ENCODE measurements at regions not wholly inside any gene's neighbourhood (a gene's known extent, or its start where the extent isn't known, plus 50 kb on each side); places are given as distances from the start of the nearest gene placed in this dataset.

GRCh38 chr11:112513417-112513816, 252.8 kb upstream of the PLET1 start:
- H3K36me3 ChIP-seq (ENCODE audit: control insufficient read depth in 1 of 2, insufficient read depth in 2 of 2, low read length in 2 of 2) = no peaks in the 10 kb centered on the region
- no TSS peak for BruUV-seq (replicated peaks)

More at GRCh38 chr11:112513417-112513816, 252.8 kb upstream of the PLET1 start:
- H3K4me3 ChIP-seq (replicated peaks in 1 of 2; ENCODE audit: low read depth in 1 of 2, low read length in 2 of 2) = no peak overlapping the region
- no peaks in the 10 kb centered on the region for H3K79me2 ChIP-seq (ENCODE audit: insufficient read depth, low read length)
- H3K9ac ChIP-seq (ENCODE audit: low read length) = no peak overlapping the region
- H3K9me3 ChIP-seq (ENCODE audit: control insufficient read depth in 1 of 2, insufficient read depth in 1 of 2, low read depth in 1 of 2, low read length in 2 of 2) = no peaks in the 10 kb centered on the region
- H4K20me1 ChIP-seq (ENCODE audit: insufficient read depth) = no peaks in the 10 kb centered on the region
- H3K4me1 ChIP-seq (ENCODE audit: control insufficient read depth in 1 of 2, insufficient read depth in 2 of 2, low read length in 2 of 2) = no peaks in the 10 kb centered on the region
- no peak for TF ChIP-seq EGR1 (IDR thresholded peaks at IDR 0.05; ENCODE audit: low read depth)
- TF ChIP-seq YY1 (IDR thresholded peaks at IDR 0.05; ENCODE audit: extremely low read depth, insufficient replicate concordance, low read depth, low read length) = no peak
- TF ChIP-seq, protein P1, sequence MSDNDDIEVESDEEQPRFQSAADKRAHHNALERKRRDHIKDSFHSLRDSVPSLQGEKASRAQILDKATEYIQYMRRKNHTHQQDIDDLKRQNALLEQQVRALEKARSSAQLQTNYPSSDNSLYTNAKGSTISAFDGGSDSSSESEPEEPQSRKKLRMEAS (IDR thresholded peaks at IDR 0.05) = no peak
- no peak for TF ChIP-seq POLR2AphosphoS5 (IDR thresholded peaks at IDR 0.05; ENCODE audit: low read depth, low read length)
- no peak for TF ChIP-seq EZH2phosphoT487 (IDR thresholded peaks at IDR 0.05; ENCODE audit: borderline replicate concordance)
- TF ChIP-seq SIN3A (IDR thresholded peaks at IDR 0.05; ENCODE audit: low read depth) = no peak
- TF ChIP-seq EZH2 (IDR thresholded peaks at IDR 0.05) = no peak
- TF ChIP-seq, protein P2, sequence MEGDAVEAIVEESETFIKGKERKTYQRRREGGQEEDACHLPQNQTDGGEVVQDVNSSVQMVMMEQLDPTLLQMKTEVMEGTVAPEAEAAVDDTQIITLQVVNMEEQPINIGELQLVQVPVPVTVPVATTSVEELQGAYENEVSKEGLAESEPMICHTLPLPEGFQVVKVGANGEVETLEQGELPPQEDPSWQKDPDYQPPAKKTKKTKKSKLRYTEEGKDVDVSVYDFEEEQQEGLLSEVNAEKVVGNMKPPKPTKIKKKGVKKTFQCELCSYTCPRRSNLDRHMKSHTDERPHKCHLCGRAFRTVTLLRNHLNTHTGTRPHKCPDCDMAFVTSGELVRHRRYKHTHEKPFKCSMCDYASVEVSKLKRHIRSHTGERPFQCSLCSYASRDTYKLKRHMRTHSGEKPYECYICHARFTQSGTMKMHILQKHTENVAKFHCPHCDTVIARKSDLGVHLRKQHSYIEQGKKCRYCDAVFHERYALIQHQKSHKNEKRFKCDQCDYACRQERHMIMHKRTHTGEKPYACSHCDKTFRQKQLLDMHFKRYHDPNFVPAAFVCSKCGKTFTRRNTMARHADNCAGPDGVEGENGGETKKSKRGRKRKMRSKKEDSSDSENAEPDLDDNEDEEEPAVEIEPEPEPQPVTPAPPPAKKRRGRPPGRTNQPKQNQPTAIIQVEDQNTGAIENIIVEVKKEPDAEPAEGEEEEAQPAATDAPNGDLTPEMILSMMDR (IDR thresholded peaks at IDR 0.05 in 2 of 3, conservative IDR thresholded peaks at IDR 0.05 in 1 of 3; ENCODE audit: borderline replicate concordance in 1 of 3, insufficient read depth in 1 of 3, low read depth in 2 of 3, low read length in 2 of 3) = no peak
- H3K4me2 ChIP-seq (ENCODE audit: low read length) = no peak overlapping the region
- intact Hi-C loops (cut with micrococcal nuclease) = no loop called here
- peaks cover 27% of the 10 kb centered on the region for H3K27me3 ChIP-seq (ENCODE audit: insufficient read depth, low read length)
- no peaks in the 10 kb centered on the region for H3K9me2 ChIP-seq (ENCODE audit: insufficient read depth)
- POLR2A ChIA-PET = no interaction called here
- DNase-seq (ENCODE audit: low read depth, low spot score) (no peak), ATAC-seq (no peak)
- CTCF ChIA-PET = no interaction called here
- no peak overlapping the region for H3K27ac ChIP-seq (ENCODE audit: low read depth, low read length)
- RAD21 ChIA-PET (ENCODE audit: low non-redundant PET in 1 of 2, low total read pairs in 2 of 2, uncharacterized antibody in 2 of 2, unreplicated experiment in 2 of 2) = no interaction called here
- no peak overlapping the region for H2AFZ ChIP-seq (ENCODE audit: low read depth, low read length, poor library complexity, severe bottlenecking)

Data from HCT116 (cell line).